GM23338 (cell line): ENCODE measurements at regions not wholly inside any gene's neighbourhood (a gene's known extent, or its start where the extent isn't known, plus 50 kb on each side); places are given as distances from the start of the nearest gene placed in this dataset.

Source experiments
- ATAC-seq: fragments of 200-7000 bp; cut with Tn5 transposase; 3 replicates; pipeline ENCODE4 v1.9.1; 2020
- DNase-seq: peaks from one replicate; pipeline ENCODE4 v3.0.0-alpha.2; 2015; ENCODE audit warnings: low spot score
- H2AFZ ChIP-seq: fragments of 200-600 bp; sonication (generic); 2 replicates; pipeline ENCODE4 v1.8.0; 2016; ENCODE audit warnings: antibody characterized with exemption, mild to moderate bottlenecking, moderate library complexity
- H3F3A ChIP-seq: fragments of 200-600 bp; sonication (generic); replicated peaks from 2 replicates; pipeline ENCODE4 v1.8.0; 2017; ENCODE audit warnings: antibody characterized with exemption, mixed run types, low read depth
- H3K27ac ChIP-seq: fragments of 200-600 bp; sonication (generic); 2 replicates; pipeline ENCODE4 v1.6.1; 2016; ENCODE audit warnings: low read depth
- H3K27me3 ChIP-seq: fragments of 200-600 bp; sonication (generic); 2 replicates; pipeline ENCODE4 v1.8.0; 2016; ENCODE audit warnings: mild to moderate bottlenecking, mixed run types, moderate library complexity; ENCODE audit not compliant: insufficient read depth
- H3K36me3 ChIP-seq: fragments of 200-600 bp; sonication (generic); 2 replicates; pipeline ENCODE4 v1.8.0; 2016; ENCODE audit warnings: mild to moderate bottlenecking; ENCODE audit not compliant: insufficient read depth
- H3K4me1 ChIP-seq: fragments of 200-600 bp; sonication (generic); 2 replicates; pipeline ENCODE4 v1.8.0; 2016; ENCODE audit warnings: mild to moderate bottlenecking, moderate library complexity; ENCODE audit not compliant: insufficient read depth
- H3K4me2 ChIP-seq: fragments of 200-600 bp; sonication (generic); 2 replicates; pipeline ENCODE4 v1.7.1; 2017; ENCODE audit warnings: mixed run types
- H3K4me3 ChIP-seq: fragments of 200-600 bp; sonication (generic); 2 replicates; pipeline ENCODE4 v1.6.1; 2016; ENCODE audit warnings: mixed run types
- H3K79me2 ChIP-seq: fragments of 200-600 bp; sonication (generic); replicated peaks from 2 replicates; pipeline ENCODE4 v1.8.0; 2017; ENCODE audit warnings: mild to moderate bottlenecking; ENCODE audit not compliant: insufficient read depth
- H3K9me2 ChIP-seq: fragments of 200-600 bp; sonication (generic); 2 replicates; pipeline ENCODE4 v1.8.0; 2017; ENCODE audit not compliant: insufficient read depth
- H4K20me1 ChIP-seq: fragments of 200-600 bp; sonication (generic); replicated peaks from 2 replicates; pipeline ENCODE4 v1.8.0; 2017; ENCODE audit warnings: mild to moderate bottlenecking; ENCODE audit not compliant: insufficient read depth
- H3K27ac Mint-ChIP-seq: 2 replicates; pipeline ENCODE4 v1.8.0; 2020; ENCODE audit warnings: inconsistent platforms, mild to moderate bottlenecking, moderate library complexity, mixed read lengths
- H3K27me3 Mint-ChIP-seq: 3 replicates; pipeline ENCODE4 v1.8.0; 2022; ENCODE audit warnings: low read depth, mild to moderate bottlenecking, moderate library complexity, mixed read lengths, inconsistent platforms; ENCODE audit not compliant: insufficient read depth, poor library complexity
- H3K36me3 Mint-ChIP-seq: 3 replicates; pipeline ENCODE4 v1.8.0; 2021; ENCODE audit warnings: low read depth, mild to moderate bottlenecking, inconsistent platforms, moderate library complexity, mixed read lengths
- H3K4me1 Mint-ChIP-seq: 3 replicates; pipeline ENCODE4 v1.8.0; 2020; ENCODE audit warnings: mild to moderate bottlenecking, inconsistent platforms, mixed read lengths
- H3K4me3 Mint-ChIP-seq: 3 replicates; pipeline ENCODE4 v1.8.0; 2021; ENCODE audit warnings: moderate library complexity, mild to moderate bottlenecking, inconsistent platforms, mixed read lengths
- H3K9me3 Mint-ChIP-seq: 3 replicates; pipeline ENCODE4 v1.8.0; 2020; ENCODE audit warnings: moderate library complexity, mild to moderate bottlenecking, inconsistent platforms, mixed read lengths
- CREB1 ChIP-seq: fragments of 250-450 bp; sonication (Bioruptor Pico); IDR thresholded peaks from 2 replicates; pipeline ENCODE4 v1.5.0; 2020; ENCODE audit warnings: low read depth, mild to moderate bottlenecking, moderate library complexity
- EZH2 ChIP-seq: fragments of 200-600 bp; sonication (generic); IDR thresholded peaks from one replicate; pipeline ENCODE4 v1.8.0; 2017; ENCODE audit warnings: antibody characterized with exemption, mild to moderate bottlenecking, low read depth; ENCODE audit not compliant: unreplicated experiment
- EZH2phosphoT487 ChIP-seq: fragments of 200-600 bp; sonication (generic); IDR thresholded peaks from one replicate; pipeline ENCODE4 v1.8.1; 2018; ENCODE audit warnings: antibody characterized with exemption; ENCODE audit not compliant: unreplicated experiment
- NANOG ChIP-seq: IDR thresholded peaks from 2 replicates; pipeline ENCODE4 v1.6.1; 2016; ENCODE audit warnings: antibody characterized with exemption, borderline replicate concordance
- POLR2AphosphoS5 ChIP-seq: IDR thresholded peaks from 2 replicates; pipeline ENCODE4 v1.6.1; 2016; ENCODE audit warnings: antibody characterized with exemption, low read depth
- STAT1 ChIP-seq: IDR thresholded peaks from one replicate; pipeline ENCODE4 v1.6.1; 2016; ENCODE audit warnings: antibody characterized with exemption; ENCODE audit not compliant: unreplicated experiment
- ZNF114 ChIP-seq: fragments of 250-450 bp; sonication (Bioruptor Pico); IDR thresholded peaks from 2 replicates; pipeline ENCODE4 v1.5.0; 2020; ENCODE audit warnings: mild to moderate bottlenecking, moderate library complexity
- ZNF331 ChIP-seq: fragments of 250-450 bp; sonication (Bioruptor Pico); IDR thresholded peaks from 2 replicates; pipeline ENCODE4 v1.5.0; 2020; ENCODE audit warnings: low read depth, mild to moderate bottlenecking, moderate library complexity
- TF ChIP-seq, protein P1 (sequence below): IDR thresholded peaks from one replicate; pipeline ENCODE4 v1.6.1; 2018; ENCODE audit warnings: antibody characterized with exemption; ENCODE audit not compliant: unreplicated experiment
- TF ChIP-seq, protein P2 (sequence below): IDR thresholded peaks from 2 replicates; pipeline ENCODE4 v1.6.1; 2016; ENCODE audit warnings: antibody characterized with exemption
- TF ChIP-seq, protein P3 (sequence below), 2 experiments: fragments of 200-600 bp in 1 of 2; sonication (generic) in 1 of 2; conservative IDR thresholded peaks; 2 replicates each; pipeline versions ENCODE4 v1.5.1 to v1.6.1; 2016 to 2017; ENCODE audit warnings: antibody characterized with exemption in 2 of 2, low read depth in 2 of 2, mild to moderate bottlenecking in 2 of 2, moderate library complexity in 1 of 2
- TF ChIP-seq, protein P4 (sequence below): fragments of 250-450 bp; sonication (Bioruptor Pico); IDR thresholded peaks from 2 replicates; pipeline ENCODE4 v1.5.0; 2020; ENCODE audit warnings: mild to moderate bottlenecking, moderate library complexity

DNA sequence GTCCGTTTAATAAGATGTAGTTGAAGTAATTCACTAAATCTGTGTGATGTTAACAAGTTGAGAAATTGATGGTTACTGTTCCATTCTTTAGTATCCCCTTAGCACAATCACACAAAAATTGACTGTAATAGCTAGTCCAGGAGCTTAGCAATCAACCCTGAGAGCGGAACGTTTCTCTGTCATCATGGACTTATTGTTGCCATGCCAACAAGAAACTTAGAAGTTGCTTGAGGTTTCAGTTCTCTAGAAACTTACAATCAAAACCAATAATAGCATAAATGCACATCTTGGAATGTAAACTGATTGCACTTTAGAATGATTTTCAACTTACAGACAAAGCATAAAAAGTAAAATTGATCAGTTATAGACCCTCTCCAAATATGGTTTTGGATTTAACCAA, 125.4 kb upstream of the ANKH start:
- no peaks in the 10 kb centered on the region for H3K27me3 Mint-ChIP-seq
- Histone ChIP-seq H2AFZ (no peak overlapping the region), H3K4me1 (no peaks in the 10 kb centered on the region), H3K4me3 (no peak overlapping the region), H3K36me3 (no peaks in the 10 kb centered on the region), H3K79me2 (no peaks in the 10 kb centered on the region), H3K27me3 (no peaks in the 10 kb centered on the region), H3K27ac (no peak overlapping the region), H3F3A (no peaks in the 10 kb centered on the region), H3K9me2 (peaks cover 3% of the 10 kb centered on the region; the same call in 1 of the 2 replicates), H4K20me1 (no peaks in the 10 kb centered on the region), H3K4me2 (no peak overlapping the region)
- no peak overlapping the region for H3K4me3 Mint-ChIP-seq
- H3K27ac Mint-ChIP-seq, result no peak overlapping the region
- no peak for DNase-seq
- no peak for TF ChIP-seq CREB1 (CRISPR knock-in tag)
- TF ChIP-seq, protein P1, sequence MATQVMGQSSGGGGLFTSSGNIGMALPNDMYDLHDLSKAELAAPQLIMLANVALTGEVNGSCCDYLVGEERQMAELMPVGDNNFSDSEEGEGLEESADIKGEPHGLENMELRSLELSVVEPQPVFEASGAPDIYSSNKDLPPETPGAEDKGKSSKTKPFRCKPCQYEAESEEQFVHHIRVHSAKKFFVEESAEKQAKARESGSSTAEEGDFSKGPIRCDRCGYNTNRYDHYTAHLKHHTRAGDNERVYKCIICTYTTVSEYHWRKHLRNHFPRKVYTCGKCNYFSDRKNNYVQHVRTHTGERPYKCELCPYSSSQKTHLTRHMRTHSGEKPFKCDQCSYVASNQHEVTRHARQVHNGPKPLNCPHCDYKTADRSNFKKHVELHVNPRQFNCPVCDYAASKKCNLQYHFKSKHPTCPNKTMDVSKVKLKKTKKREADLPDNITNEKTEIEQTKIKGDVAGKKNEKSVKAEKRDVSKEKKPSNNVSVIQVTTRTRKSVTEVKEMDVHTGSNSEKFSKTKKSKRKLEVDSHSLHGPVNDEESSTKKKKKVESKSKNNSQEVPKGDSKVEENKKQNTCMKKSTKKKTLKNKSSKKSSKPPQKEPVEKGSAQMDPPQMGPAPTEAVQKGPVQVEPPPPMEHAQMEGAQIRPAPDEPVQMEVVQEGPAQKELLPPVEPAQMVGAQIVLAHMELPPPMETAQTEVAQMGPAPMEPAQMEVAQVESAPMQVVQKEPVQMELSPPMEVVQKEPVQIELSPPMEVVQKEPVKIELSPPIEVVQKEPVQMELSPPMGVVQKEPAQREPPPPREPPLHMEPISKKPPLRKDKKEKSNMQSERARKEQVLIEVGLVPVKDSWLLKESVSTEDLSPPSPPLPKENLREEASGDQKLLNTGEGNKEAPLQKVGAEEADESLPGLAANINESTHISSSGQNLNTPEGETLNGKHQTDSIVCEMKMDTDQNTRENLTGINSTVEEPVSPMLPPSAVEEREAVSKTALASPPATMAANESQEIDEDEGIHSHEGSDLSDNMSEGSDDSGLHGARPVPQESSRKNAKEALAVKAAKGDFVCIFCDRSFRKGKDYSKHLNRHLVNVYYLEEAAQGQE, result no peak
- TF ChIP-seq STAT1, result no peak
- TF ChIP-seq, protein P2, sequence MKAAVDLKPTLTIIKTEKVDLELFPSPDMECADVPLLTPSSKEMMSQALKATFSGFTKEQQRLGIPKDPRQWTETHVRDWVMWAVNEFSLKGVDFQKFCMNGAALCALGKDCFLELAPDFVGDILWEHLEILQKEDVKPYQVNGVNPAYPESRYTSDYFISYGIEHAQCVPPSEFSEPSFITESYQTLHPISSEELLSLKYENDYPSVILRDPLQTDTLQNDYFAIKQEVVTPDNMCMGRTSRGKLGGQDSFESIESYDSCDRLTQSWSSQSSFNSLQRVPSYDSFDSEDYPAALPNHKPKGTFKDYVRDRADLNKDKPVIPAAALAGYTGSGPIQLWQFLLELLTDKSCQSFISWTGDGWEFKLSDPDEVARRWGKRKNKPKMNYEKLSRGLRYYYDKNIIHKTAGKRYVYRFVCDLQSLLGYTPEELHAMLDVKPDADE, result no peak
- TF ChIP-seq POLR2AphosphoS5, result no peak
- no peak for TF ChIP-seq EZH2phosphoT487
- TF ChIP-seq, protein P3, sequence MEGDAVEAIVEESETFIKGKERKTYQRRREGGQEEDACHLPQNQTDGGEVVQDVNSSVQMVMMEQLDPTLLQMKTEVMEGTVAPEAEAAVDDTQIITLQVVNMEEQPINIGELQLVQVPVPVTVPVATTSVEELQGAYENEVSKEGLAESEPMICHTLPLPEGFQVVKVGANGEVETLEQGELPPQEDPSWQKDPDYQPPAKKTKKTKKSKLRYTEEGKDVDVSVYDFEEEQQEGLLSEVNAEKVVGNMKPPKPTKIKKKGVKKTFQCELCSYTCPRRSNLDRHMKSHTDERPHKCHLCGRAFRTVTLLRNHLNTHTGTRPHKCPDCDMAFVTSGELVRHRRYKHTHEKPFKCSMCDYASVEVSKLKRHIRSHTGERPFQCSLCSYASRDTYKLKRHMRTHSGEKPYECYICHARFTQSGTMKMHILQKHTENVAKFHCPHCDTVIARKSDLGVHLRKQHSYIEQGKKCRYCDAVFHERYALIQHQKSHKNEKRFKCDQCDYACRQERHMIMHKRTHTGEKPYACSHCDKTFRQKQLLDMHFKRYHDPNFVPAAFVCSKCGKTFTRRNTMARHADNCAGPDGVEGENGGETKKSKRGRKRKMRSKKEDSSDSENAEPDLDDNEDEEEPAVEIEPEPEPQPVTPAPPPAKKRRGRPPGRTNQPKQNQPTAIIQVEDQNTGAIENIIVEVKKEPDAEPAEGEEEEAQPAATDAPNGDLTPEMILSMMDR (conservative IDR thresholded peaks at IDR 0.05; ENCODE audit: low read depth in 2 of 2), result no peak
- no peak for TF ChIP-seq NANOG
- TF ChIP-seq, protein P4, sequence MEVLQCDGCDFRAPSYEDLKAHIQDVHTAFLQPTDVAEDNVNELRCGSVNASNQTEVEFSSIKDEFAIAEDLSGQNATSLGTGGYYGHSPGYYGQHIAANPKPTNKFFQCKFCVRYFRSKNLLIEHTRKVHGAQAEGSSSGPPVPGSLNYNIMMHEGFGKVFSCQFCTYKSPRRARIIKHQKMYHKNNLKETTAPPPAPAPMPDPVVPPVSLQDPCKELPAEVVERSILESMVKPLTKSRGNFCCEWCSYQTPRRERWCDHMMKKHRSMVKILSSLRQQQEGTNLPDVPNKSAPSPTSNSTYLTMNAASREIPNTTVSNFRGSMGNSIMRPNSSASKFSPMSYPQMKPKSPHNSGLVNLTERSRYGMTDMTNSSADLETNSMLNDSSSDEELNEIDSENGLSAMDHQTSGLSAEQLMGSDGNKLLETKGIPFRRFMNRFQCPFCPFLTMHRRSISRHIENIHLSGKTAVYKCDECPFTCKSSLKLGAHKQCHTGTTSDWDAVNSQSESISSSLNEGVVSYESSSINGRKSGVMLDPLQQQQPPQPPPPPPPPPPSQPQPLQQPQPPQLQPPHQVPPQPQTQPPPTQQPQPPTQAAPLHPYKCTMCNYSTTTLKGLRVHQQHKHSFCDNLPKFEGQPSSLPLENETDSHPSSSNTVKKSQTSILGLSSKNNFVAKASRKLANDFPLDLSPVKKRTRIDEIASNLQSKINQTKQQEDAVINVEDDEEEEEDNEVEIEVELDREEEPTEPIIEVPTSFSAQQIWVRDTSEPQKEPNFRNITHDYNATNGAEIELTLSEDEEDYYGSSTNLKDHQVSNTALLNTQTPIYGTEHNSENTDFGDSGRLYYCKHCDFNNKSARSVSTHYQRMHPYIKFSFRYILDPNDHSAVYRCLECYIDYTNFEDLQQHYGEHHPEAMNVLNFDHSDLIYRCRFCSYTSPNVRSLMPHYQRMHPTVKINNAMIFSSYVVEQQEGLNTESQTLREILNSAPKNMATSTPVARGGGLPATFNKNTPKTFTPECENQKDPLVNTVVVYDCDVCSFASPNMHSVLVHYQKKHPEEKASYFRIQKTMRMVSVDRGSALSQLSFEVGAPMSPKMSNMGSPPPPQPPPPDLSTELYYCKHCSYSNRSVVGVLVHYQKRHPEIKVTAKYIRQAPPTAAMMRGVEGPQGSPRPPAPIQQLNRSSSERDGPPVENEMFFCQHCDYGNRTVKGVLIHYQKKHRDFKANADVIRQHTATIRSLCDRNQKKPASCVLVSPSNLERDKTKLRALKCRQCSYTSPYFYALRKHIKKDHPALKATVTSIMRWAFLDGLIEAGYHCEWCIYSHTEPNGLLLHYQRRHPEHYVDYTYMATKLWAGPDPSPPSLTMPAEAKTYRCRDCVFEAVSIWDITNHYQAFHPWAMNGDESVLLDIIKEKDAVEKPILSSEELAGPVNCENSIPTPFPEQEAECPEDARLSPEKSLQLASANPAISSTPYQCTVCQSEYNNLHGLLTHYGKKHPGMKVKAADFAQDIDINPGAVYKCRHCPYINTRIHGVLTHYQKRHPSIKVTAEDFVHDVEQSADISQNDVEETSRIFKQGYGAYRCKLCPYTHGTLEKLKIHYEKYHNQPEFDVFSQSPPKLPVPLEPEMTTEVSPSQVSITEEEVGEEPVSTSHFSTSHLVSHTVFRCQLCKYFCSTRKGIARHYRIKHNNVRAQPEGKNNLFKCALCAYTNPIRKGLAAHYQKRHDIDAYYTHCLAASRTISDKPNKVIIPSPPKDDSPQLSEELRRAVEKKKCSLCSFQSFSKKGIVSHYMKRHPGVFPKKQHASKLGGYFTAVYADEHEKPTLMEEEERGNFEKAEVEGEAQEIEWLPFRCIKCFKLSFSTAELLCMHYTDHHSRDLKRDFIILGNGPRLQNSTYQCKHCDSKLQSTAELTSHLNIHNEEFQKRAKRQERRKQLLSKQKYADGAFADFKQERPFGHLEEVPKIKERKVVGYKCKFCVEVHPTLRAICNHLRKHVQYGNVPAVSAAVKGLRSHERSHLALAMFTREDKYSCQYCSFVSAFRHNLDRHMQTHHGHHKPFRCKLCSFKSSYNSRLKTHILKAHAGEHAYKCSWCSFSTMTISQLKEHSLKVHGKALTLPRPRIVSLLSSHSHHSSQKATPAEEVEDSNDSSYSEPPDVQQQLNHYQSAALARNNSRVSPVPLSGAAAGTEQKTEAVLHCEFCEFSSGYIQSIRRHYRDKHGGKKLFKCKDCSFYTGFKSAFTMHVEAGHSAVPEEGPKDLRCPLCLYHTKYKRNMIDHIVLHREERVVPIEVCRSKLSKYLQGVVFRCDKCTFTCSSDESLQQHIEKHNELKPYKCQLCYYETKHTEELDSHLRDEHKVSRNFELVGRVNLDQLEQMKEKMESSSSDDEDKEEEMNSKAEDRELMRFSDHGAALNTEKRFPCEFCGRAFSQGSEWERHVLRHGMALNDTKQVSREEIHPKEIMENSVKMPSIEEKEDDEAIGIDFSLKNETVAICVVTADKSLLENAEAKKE (CRISPR knock-in tag), result no peak
- TF ChIP-seq EZH2, result no peak
- no peak for TF ChIP-seq ZNF114 (CRISPR knock-in tag)
- TF ChIP-seq ZNF331 (CRISPR knock-in tag), result no peak
- no peaks in the 10 kb centered on the region for H3K4me1 Mint-ChIP-seq
- ATAC-seq, result no peak
- peaks cover 18% of the 10 kb centered on the region for H3K9me3 Mint-ChIP-seq
- H3K36me3 Mint-ChIP-seq, result peaks cover 5% of the 10 kb centered on the region; the same call in 2 of the 3 replicates
